NCI-H2107 treated with DMSO at 0.1 percent for 48 hours (cell line): ENCODE measurements at regions not wholly inside any gene's neighbourhood (a gene's known extent, or its start where the extent isn't known, plus 50 kb on each side); places are given as distances from the start of the nearest gene placed in this dataset.
"Not testable (repeated sequence)": the region's sequence is repeated elsewhere in the genome, so short reads cannot be mapped to it uniquely, and the experiment has no call there.

Experiments
- DNase-seq: peaks from one replicate; lab custom pipeline; 2025; ENCODE audit not compliant: unreplicated experiment; lab: John Stamatoyannopoulos, UW

- no peak for DNase-seq
Measured at GRCh38 chr15:62658498-62658897, 384.0 kb upstream of the TPM1 start.

DNA sequence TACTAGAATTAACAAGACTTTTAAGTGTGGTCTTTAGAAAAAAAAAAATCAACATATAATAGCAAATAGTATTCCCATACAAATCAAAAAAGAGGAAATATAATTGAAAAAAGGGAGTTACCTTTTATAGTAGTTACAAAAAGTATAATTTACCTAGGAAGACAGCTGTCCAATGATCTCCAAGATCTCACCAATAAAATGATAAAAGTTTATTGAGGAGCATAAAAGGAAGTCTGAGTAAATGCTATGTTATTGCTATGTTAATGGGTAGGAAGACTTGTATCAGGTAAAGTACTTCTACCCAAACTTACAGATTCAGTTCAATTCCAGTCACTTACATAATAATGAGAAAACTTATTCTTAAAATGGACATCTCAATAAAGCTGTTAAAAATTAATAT, 379.0 kb upstream of the TPM1 start:
- no peak for DNase-seq

- no peak for DNase-seq
Measured at GRCh38 chr15:62665449-62665848, 377.1 kb upstream of the TPM1 start.

- DNase-seq = no peak
Measured at GRCh38 chr15:62666046-62666445, 376.5 kb upstream of the TPM1 start.

DNA sequence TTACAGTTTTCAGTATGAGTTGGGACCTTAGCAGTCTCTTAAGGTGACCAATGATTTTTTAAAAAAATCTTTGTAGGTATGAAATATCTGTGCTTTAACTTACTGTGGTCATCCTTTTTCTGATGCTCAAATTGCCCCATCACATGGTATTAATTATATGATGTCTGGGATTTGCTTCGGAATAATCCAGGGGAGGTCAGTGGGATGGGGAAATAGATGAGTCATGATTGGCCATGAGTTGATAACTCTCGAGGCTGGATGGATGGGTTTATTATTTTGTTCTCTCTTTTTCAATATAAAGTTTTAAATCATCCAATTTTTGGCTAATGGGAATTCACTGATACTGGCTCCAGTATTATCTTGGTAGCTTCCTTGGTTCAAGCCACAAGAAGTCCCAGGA, 370.3 kb upstream of the TPM1 start:
- DNase-seq = no peak

- DNase-seq = no peak
Measured at GRCh38 chr15:62676891-62677290, 365.7 kb upstream of the TPM1 start.

GRCh38 chr15:62681939-62682896, 360.3 kb upstream of the TPM1 start:
- no peak for DNase-seq

DNA sequence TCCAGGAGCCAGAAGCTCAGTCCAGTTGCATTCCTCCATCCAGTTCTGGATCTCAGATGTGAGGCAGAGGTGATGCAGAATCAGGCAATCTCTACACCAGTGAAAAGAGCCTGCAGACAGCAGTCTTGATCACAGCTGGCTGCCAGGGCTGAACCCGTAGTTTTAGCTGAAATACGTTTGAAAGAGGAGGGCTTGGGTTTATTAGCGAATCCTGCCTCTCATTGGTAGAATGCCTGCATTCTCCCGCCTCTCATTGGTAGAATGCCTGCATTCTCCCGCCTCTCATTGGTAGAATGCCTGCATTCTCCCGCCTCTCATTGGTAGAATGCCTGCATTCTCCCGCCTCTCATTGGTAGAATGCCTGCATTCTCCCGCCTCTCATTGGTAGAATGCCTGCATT, 359.4 kb upstream of the TPM1 start:
- DNase-seq = not testable (repeated sequence)

- DNase-seq = no peak
Measured at GRCh38 chr15:62684123-62684808, 358.3 kb upstream of the TPM1 start.

- no peak for DNase-seq
Measured at GRCh38 chr15:62691008-62691407, 351.5 kb upstream of the TPM1 start.

- no peak for DNase-seq
Measured at GRCh38 chr15:62697636-62698035, 344.9 kb upstream of the TPM1 start.

DNA sequence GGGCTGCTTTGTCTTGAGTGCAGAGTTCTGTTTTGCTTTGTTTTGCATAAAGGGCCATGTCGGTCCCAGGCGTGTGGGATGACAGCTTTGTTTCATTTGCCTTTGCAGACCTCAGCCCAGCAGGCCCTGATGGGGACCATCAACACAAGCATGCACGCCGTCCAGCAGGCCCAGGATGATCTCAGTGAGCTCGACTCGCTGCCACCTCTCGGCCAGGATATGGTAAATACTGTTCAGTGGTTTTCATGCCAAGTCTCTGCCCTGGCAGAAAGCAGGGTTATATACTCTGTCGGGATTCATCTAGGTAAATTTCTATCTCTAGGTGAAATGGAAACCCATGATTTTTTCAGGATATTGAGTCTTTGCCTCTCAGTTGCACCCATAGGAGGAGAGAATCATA, 343.9 kb upstream of the TPM1 start:
- no peak for DNase-seq

GRCh38 chr15:62706317-62706716, 336.2 kb upstream of the TPM1 start:
- DNase-seq = no peak

- DNase-seq = no peak
Measured at GRCh38 chr15:62708470-62708869, 334.1 kb upstream of the TPM1 start.

DNA sequence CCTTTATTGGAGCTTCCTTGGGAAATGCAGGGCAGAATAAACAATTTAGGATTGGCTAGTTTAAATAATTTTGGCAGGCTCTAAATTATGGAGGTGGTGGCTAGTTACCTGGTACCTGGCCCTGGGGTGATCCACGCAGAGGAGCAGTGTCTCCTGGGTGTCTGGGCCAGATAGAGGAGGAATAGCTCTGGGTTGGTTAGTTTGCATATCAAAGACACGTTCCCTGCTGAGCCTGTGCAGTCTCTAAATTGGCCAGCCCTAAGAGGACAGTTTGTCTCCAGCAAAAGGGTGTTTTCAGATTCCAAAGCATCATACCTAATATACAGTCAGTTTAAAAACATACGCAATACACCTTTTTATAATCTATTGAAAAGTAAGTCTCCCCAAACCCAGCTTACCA, 333.3 kb upstream of the TPM1 start:
- DNase-seq = no peak

DNA sequence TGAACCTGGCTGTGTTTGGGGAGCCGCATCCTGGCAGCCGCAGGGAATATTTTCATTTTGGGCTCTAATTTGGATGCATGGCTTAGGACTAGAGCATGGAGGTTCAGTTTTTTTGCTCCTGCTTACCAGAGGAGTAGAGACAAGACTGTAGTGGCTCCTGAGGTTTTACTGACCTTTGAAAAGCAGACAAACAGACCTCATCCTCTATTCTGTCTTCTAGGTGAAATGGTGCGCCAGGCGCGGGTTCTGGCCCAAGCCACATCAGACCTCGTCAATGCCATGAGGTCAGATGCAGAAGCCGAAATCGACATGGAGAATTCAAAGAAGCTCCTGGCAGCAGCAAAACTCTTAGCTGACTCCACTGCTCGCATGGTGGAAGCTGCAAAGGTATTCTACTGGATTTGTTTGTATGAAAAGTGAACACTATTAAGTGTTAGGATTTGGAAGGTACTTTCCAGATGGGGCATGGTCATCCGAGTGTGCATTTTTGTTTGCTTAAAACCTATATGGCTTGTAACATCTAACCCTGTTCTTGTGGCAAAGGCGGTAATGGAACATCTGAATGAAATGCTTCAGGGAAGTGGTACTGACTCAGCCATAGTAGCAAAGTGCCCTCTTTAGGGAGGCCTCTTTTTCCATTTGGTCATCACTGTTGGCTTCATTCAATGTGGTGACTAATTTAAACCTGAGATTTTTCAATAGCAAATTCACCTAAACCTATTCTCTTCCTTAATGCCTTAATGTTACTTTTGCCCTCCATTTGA, 330.7 kb upstream of the TPM1 start:
- no peak for DNase-seq

DNA sequence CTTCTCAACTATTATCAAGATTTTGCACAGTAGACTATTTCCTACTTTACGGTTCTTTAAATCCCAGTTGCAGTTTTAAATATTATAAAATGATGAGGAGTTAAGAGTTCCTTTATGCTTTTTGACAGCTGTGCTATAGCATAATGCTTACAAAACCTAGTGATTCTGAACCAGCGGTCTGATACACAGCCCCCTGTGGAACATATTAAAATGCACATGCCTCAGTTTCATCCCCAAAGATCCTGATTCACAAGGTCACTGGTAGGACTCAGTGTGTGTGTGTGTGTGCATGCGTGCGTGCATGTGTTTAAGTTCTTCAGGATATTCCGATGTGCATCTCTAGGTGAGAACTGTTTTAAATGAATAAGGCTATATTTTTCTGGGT, 330.1 kb upstream of the TPM1 start:
- DNase-seq = no peak

GRCh38 chr15:62715946-62716345, 326.6 kb upstream of the TPM1 start:
- no peak for DNase-seq

GRCh38 chr15:62717496-62717895, 325.1 kb upstream of the TPM1 start:
- DNase-seq = no peak

DNA sequence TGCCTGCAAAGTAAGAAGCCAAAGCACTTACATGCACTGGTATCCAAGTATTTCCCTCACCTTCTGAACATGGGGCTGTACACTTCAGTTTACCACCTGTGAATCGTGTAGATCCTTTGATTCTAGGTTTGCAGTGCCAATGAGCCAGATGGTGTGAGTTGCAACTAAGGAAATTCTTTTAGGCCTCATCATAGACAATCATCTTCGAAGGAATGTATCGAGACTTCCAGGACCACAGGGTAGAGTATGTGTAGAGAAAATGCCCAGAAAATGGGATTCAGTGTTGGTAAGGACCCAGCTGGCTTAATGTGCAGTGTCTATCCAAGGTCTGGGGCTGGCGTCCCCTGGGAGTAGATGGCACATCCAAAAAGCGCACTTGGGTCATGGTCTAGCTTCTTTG, 323.2 kb upstream of the TPM1 start:
- no peak for DNase-seq

DNA sequence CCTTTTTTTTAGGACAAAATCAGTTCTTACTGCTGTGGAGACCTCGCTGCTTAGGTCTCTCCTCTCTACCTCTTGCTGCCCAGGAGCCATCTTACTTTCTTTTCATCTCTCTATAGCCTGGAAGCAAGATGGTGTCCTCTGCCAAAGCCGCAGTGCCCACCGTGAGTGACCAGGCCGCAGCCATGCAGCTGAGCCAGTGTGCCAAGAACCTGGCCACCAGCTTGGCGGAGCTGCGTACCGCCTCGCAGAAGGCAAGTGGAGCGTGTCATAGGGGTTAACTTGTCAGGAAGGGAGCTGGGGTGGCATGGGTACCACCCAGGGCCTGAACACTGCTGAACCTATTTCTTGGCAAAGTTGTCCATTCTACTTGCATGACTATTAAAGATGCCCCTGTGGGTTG, 320.3 kb upstream of the TPM1 start:
- no peak for DNase-seq

DNA sequence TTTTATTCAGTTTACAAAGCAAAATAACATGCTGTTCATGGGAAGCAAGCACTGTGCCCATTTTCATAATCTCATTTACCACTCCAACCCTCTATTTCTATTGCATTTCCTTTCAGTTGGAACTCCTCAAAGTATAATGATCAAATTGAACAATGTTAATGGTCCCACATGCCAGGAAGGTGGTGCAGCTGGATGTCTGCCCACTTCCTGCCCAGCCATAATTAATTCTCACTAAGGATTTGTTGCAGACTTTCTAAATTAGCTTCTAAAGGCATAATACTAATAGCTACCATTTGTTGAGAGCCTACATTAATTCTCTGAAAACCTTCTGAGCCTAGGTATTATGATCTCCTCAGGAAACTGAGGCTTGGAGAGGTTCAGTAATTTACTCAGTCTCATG, 316.1 kb upstream of the TPM1 start:
- DNase-seq = no peak
